ENCODE measurements at regions not wholly inside any gene's neighbourhood (a gene's known extent, or its start where the extent isn't known, plus 50 kb on each side); places are given as distances from the start of the nearest gene placed in this dataset.

DNA sequence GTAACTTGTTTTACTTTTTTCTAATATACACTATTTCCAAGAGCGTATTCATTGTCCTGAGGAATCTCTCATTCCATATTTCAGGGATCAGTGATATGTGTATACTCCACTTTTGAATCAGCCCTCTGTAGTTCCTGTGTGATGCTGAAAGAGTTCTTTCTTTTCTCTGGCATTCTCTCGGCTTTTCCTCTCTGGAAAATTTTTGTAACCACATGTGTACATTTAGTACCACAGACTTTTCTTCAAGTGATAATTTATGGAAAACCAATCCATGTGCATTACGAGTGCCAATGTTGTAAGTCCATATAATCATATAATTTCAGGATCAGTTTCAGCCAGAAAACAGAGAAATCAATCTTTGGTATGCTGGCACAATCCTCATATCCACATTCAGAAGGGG, 102.2 kb upstream of the MBNL2 start:
- Mint-ChIP-seq H3K9me3 (no peaks in the 10 kb centered on the region), H3K27me3 (peaks cover 28% of the 10 kb centered on the region), H3K4me3 (no peak overlapping the region), H3K4me1 (ENCODE audit: low read depth) (no peaks in the 10 kb centered on the region), H3K36me3 (ENCODE audit: low read depth) (no peaks in the 10 kb centered on the region), H3K27ac (no peak overlapping the region)
- intact Hi-C loops (cut with micrococcal nuclease) = loop anchor here (2.0 to 10.0 kb wide), 2 partner anchors 65 to 75 kb away; no protein-coding TSS in a partner anchor

DNA sequence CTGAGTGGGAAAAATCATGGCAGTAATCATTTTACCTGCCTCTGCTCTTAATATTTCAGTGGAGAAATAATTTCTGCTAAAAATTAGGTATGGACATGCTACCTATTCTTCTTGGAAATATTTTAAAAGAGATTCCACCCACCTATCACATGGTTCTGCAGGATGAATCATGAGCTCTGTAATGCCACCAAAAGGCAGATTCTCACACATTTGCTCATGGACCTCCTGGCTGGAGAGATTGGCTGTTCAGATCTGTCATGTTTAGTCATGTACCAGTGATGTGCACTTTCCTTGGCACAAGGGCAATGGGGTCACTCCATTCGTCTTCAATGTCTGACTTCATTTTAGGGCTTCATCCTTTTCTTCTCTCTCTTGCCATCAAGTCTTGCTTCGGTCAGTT, 101.8 kb upstream of the MBNL2 start:
- Mint-ChIP-seq H3K36me3 (ENCODE audit: low read depth) (no peaks in the 10 kb centered on the region), H3K27me3 (peaks cover 24% of the 10 kb centered on the region), H3K27ac (no peak overlapping the region), H3K4me1 (ENCODE audit: low read depth) (peaks cover under 1% of the 10 kb centered on the region), H3K9me3 (no peaks in the 10 kb centered on the region), H3K4me3 (no peak overlapping the region)
- intact Hi-C loops (cut with micrococcal nuclease) = loop anchor here (2.0 to 10.0 kb wide), 2 partner anchors 66 to 74 kb away; no protein-coding TSS in a partner anchor

DNA sequence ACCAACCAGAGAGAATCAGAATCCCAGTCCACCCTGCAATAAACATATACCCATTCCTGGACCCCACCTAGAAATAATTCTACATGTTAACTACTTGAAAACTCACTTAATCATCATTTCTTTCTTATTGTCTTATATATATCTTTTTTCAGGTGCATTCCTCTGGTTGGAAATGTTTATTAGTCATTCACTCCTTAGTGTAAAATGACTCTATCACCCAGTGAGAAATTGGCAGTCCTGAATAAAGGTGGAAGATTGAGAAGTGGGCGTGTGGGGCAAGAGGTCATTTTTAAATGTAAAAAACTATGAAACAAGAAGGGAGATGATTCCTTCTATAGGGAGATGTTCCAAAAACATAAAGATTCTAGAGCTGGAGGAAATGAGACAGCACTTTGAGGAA, 101.2 kb upstream of the MBNL2 start:
- Mint-ChIP-seq H3K4me1 (ENCODE audit: low read depth) (peaks cover 7% of the 10 kb centered on the region), H3K4me3 (no peak overlapping the region), H3K9me3 (no peaks in the 10 kb centered on the region), H3K36me3 (ENCODE audit: low read depth) (no peaks in the 10 kb centered on the region), H3K27ac (no peak overlapping the region), H3K27me3 (peaks cover 20% of the 10 kb centered on the region)
- intact Hi-C loops (cut with micrococcal nuclease) = loop anchor here (2.0 to 10.0 kb wide), 2 partner anchors 66 to 74 kb away; no protein-coding TSS in a partner anchor

DNA sequence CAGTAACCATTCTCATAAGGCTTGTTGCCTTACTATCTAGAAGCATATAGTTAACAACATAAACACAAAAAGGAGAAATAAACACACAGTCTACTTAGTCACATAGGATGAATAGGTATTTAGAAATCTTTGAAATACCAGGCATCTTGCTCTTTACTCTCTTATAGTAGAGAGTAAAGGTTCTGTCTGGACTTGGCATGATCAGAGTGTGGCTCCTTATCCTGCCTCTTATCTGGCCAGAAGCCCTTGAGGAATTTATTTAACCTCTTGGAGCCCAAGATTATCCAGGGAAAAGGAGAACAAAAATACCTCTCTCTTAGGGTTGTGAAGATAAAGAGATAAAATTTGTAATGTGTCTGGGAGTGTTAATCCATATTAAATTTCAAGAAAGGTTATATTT, 100.2 kb upstream of the MBNL2 start:
- intact Hi-C loops (cut with micrococcal nuclease) = loop anchor here (2.0 to 10.0 kb wide), 2 partner anchors 67 to 73 kb away; no protein-coding TSS in a partner anchor
- peaks cover 13% of the 10 kb centered on the region for H3K4me1 Mint-ChIP-seq (ENCODE audit: low read depth)

DNA sequence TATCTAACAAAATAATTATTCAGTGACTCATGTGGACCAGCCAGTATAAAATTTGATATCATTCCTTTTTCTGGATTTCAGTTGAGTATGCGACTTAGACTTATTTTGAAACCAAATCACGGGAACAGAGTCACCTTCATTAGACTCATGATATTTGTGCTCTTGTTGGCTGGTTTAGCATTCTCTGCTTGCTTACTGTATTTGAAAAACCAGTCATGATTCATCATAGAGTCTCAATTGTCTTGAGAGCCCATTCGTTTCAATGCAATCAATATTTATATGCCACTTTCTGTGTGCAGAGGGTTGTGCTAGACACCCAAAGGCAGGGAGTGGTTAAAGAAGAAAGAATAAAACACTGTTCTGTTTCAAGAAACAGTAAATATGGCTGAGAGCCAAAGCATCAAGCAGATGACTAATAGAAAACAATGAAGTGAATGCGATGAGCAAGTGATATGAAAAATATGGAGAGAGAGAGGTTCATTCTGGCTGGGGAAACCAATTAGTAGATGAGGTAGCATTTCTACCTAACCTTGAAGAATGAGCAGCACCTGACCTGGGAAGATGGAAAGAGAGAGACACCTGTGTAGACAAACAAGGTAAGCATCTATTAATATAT, 99.6 kb upstream of the MBNL2 start:
- H3K4me1 Mint-ChIP-seq (ENCODE audit: low read depth) = peaks cover 13% of the 10 kb centered on the region
- intact Hi-C loops (cut with micrococcal nuclease) = loop anchor here (10.0 kb wide), 1 partner anchor 72 kb away; no protein-coding TSS in a partner anchor
- H3K4me3 Mint-ChIP-seq = no peak overlapping the region
- H3K9me3 Mint-ChIP-seq = no peaks in the 10 kb centered on the region
- H3K27ac Mint-ChIP-seq = no peak overlapping the region
- no peaks in the 10 kb centered on the region for H3K36me3 Mint-ChIP-seq (ENCODE audit: low read depth)
- peaks cover 20% of the 10 kb centered on the region for H3K27me3 Mint-ChIP-seq

More for the DNA sequence above, 100.2 kb upstream of the MBNL2 start:
- Mint-ChIP-seq H3K4me3 (no peak overlapping the region), H3K27me3 (peaks cover 19% of the 10 kb centered on the region), H3K27ac (no peak overlapping the region), H3K9me3 (no peaks in the 10 kb centered on the region), H3K36me3 (ENCODE audit: low read depth) (no peaks in the 10 kb centered on the region)

DNA sequence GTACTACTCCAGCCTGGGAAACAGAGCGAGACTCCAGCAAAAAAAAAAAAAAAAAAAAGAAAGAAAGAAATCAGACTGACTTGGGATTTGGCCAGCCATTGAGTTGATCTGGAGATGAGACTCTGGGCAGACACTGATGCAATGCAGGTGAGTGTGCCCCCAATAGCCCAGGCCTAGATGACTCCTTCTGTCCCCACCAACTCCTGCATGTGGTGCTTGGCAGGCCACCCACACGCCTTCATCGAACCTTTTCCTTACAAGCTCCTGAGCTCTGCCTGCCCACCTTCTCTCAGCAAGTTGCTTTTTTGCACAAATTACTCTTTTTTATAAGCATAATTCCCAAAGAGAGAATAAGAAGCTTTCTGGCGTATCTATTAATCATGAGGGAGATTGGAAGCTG, 97.9 kb upstream of the MBNL2 start:
- H3K27me3 Mint-ChIP-seq = peaks cover 14% of the 10 kb centered on the region
- H3K9me3 Mint-ChIP-seq = peaks cover 8% of the 10 kb centered on the region
- intact Hi-C loops (cut with micrococcal nuclease) = loop anchor here (10.0 kb wide), 1 partner anchor 71 kb away; no protein-coding TSS in a partner anchor
- peaks cover 13% of the 10 kb centered on the region for H3K4me1 Mint-ChIP-seq (ENCODE audit: low read depth)
- no peaks in the 10 kb centered on the region for H3K36me3 Mint-ChIP-seq (ENCODE audit: low read depth)
- no peak overlapping the region for H3K27ac Mint-ChIP-seq
- no peak overlapping the region for H3K4me3 Mint-ChIP-seq

DNA sequence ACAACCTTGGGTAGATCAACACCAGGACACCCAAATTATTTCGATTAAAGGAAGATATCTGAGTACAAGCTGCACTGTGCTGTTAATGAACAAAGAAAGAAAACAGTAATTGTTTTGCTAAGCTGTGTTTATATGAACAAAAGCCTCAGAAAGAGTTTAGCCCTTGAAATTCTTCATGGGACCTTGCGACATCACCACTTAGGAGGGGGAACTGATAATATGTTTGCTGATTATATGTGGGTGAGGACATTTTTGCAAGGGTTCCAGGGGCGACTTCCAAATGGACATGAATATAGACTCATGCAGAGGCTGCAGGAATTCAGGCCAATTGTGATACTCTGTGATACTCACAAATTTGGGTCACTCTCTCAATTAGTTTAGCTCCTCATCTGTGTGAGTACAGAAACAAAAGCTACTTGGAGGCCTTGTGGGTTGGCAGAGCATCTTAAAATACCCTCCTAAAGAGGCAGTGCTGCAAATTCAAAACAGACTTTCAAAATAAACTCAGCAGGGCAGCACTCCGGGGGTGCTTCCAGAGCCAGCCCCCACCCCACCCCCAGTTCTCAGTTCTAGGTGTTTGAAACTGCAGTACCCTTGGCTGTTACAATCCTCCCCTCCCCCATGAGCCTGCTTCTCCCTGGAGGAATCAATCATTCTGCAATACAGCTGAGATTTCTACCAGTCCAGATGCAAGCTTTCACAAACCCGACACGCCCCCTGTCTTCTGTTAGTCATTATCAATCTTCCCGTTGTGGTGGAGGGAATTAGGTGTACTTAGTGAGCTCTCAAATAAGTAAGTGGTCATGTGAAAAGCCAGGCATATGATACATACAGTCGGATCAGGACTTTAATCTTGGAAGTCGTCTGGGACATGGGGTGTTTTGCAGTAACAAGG, 97.0 kb upstream of the MBNL2 start:
- Mint-ChIP-seq H3K27ac (no peak overlapping the region), H3K4me3 (no peak overlapping the region), H3K4me1 (ENCODE audit: low read depth) (peaks cover 13% of the 10 kb centered on the region), H3K27me3 (peaks cover 12% of the 10 kb centered on the region), H3K9me3 (peaks cover 8% of the 10 kb centered on the region), H3K36me3 (ENCODE audit: low read depth) (no peaks in the 10 kb centered on the region)
- intact Hi-C loops (cut with micrococcal nuclease) = loop anchor here (10.0 kb wide), 1 partner anchor 70 kb away; no protein-coding TSS in a partner anchor

DNA sequence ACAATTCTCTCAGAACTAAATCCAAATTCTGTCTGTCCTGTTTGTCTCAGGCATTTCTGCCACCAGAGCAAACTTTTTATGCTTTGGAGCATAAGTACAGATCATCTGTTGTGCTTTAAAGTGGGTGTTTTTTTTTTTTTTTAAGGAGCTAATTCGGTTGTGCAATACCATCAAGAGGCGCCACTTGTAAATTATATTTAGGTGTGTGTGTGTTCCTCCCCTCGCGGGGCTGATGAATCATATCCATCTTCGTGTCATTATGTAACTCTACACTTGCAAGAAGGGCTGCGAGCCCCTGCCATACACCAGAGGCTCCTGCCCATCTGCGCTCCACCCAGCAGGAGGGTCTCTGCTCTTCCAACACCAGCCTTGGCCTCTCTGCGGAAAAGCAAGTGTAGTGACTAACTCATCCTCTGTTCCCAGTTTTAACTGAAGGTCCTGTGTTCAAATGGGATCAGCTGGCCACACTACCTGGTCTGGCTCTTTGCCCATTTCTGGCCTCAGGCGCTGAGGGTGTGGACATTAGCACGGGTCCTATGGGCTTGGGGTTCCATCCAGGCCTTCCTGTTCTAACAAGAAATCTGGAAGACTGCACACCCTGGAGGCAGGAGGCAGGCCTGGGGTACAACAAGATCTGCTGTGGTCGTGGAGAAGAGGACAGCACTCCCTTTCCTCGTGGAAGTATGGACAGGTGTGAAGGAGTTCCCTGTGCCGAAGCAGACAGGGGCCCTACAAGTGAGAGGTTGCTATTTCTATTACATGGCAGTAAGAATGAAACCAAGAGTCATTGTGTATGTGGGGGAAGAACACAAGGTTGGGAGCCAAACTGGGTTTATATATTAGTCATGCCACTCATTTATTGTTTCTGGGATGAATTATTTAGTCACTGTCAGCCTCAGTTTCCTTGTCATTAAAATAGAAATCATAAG, 96.1 kb upstream of the MBNL2 start:
- Mint-ChIP-seq H3K4me3 (no peak overlapping the region), H3K9me3 (peaks cover 8% of the 10 kb centered on the region), H3K27me3 (peaks cover 10% of the 10 kb centered on the region), H3K27ac (no peak overlapping the region), H3K36me3 (ENCODE audit: low read depth) (no peaks in the 10 kb centered on the region), H3K4me1 (ENCODE audit: low read depth) (peaks cover 13% of the 10 kb centered on the region)
- intact Hi-C loops (cut with micrococcal nuclease) = loop anchor here (10.0 kb wide), 1 partner anchor 69 kb away; no protein-coding TSS in a partner anchor

DNA sequence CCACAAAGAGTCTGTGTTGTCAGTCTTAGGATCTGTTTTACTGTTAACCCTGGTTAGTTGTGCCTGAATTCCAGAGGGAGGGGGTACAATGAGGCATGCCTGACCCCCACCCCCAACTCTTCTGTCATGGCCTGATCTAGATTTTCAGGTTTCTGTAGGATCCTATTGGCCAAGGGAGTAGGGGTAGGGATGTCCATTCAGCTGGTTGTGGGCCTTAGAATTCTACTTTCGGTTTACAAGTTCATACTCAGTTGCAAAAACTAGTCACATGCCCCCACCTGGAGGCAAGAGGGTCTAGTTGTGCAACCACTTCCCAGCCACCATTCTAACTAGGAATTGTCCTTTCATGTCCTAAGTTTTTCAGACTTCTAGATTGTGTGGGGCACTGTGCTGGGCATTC, 94.3 kb upstream of the MBNL2 start:
- intact Hi-C loops (cut with micrococcal nuclease) = loop anchor here (10.0 kb wide), 1 partner anchor 67 kb away; no protein-coding TSS in a partner anchor
- Mint-ChIP-seq H3K4me1 (ENCODE audit: low read depth) (peaks cover 13% of the 10 kb centered on the region), H3K4me3 (no peak overlapping the region), H3K27ac (no peak overlapping the region), H3K27me3 (peaks cover 17% of the 10 kb centered on the region), H3K9me3 (peaks cover 8% of the 10 kb centered on the region), H3K36me3 (ENCODE audit: low read depth) (no peaks in the 10 kb centered on the region)

DNA sequence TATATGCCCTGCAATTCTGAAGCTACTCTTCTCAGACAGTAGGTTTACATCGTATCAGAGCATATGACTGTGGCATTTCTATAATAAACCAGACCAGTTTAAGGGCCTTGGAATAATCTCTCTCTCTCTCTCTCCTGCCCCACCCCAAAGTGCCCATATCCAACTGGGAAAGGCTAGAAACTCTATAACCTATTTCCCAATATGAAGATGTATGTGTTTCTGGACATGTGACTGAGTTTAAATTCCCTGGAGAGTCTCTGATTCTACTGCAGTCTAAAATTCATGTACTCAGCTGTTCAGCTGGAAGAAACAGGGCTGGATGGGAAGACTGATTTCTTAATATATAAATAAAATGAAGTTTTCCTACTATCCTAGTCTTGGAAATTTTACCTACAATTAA, 91.9 kb upstream of the MBNL2 start:
- Mint-ChIP-seq H3K36me3 (ENCODE audit: low read depth) (no peaks in the 10 kb centered on the region), H3K4me3 (no peak overlapping the region), H3K4me1 (ENCODE audit: low read depth) (peaks cover 13% of the 10 kb centered on the region), H3K9me3 (peaks cover 8% of the 10 kb centered on the region), H3K27me3 (peaks cover 17% of the 10 kb centered on the region), H3K27ac (no peak overlapping the region)
- intact Hi-C loops (cut with micrococcal nuclease) = no loop called here

DNA sequence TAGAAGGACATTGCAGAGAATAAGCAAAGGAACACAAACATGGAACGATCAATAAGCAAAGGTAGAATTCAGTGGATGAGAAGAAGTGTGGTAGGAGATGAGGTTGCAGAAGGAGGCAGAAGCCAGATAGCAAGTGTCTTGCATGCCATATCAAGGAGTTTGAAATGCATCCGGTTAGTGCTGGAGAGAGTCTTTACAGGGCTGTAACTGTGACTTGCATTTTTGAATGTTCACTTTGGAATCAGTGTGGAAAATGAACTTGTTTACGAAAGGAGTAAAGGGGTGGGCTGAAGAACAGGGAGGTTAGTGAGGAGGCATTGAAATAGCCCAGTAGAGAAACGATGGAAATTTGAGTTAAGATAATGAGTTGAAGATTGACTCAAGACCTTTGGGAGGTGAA, 90.7 kb upstream of the MBNL2 start:
- H3K4me1 Mint-ChIP-seq (ENCODE audit: low read depth) = peaks cover under 1% of the 10 kb centered on the region
- H3K9me3 Mint-ChIP-seq = peaks cover 8% of the 10 kb centered on the region
- no peak overlapping the region for H3K4me3 Mint-ChIP-seq
- no peak overlapping the region for H3K27ac Mint-ChIP-seq
- H3K36me3 Mint-ChIP-seq (ENCODE audit: low read depth) = no peaks in the 10 kb centered on the region
- H3K27me3 Mint-ChIP-seq = peaks cover 18% of the 10 kb centered on the region
- intact Hi-C loops (cut with micrococcal nuclease) = no loop called here

DNA sequence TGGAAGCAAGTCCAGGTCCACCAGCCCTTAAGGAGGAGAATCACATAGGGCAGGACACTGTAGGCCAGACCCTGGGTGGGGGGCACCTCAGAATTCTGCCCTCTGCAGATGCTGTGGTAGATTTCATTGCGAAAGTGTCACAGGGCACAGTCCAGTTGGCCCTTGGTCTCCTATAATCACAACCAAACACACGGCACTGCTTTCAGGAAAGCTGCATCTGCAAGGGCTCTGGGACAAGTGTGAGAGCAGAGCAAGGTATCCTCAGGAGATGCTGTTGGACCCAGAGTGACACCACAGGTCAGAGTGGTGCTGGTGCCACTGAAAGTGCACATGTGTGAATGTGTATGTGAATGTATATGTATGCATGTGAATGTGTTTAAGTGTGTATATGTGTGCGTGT, 88.6 kb upstream of the MBNL2 start:
- H3K4me3 Mint-ChIP-seq = no peak overlapping the region
- H3K27ac Mint-ChIP-seq = no peak overlapping the region
- no peaks in the 10 kb centered on the region for H3K4me1 Mint-ChIP-seq (ENCODE audit: low read depth)
- H3K27me3 Mint-ChIP-seq = peaks cover 16% of the 10 kb centered on the region
- H3K36me3 Mint-ChIP-seq (ENCODE audit: low read depth) = no peaks in the 10 kb centered on the region
- peaks cover 4% of the 10 kb centered on the region for H3K9me3 Mint-ChIP-seq
- intact Hi-C loops (cut with micrococcal nuclease) = no loop called here

DNA sequence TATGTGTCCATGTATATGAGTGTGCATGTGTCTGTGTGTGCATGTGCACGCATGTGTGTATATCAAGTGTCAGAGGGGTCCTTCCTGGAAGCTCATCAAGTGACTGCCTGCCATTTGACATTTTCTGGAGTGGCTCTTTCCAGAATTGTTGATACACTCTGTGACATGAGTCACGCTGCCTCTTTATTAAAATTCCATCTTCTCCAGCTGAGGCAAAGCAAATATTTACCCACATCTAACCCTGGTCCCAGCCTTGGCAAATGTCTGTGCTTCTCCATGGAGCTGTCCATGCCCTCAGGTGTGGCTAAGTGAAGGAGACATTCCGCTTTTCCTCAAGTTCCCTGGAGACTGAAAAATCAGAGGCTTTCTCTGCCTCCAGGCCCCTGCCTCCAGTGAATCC, 88.2 kb upstream of the MBNL2 start:
- Mint-ChIP-seq H3K9me3 (peaks cover under 1% of the 10 kb centered on the region), H3K27ac (no peak overlapping the region), H3K36me3 (ENCODE audit: low read depth) (no peaks in the 10 kb centered on the region), H3K4me1 (ENCODE audit: low read depth) (no peaks in the 10 kb centered on the region), H3K4me3 (no peak overlapping the region), H3K27me3 (peaks cover 14% of the 10 kb centered on the region)
- intact Hi-C loops (cut with micrococcal nuclease) = no loop called here

Data from dendritic cell treated with granulocyte-macrophage colony-stimulating factor and Interleukin-4, amounts not matched to agents 40 ng/mL and 50 ng/mL, for 4 days (primary cell).